ENCODE measurements at regions not wholly inside any gene's neighbourhood (a gene's known extent, or its start where the extent isn't known, plus 50 kb on each side); places are given as distances from the start of the nearest gene placed in this dataset.

DNA sequence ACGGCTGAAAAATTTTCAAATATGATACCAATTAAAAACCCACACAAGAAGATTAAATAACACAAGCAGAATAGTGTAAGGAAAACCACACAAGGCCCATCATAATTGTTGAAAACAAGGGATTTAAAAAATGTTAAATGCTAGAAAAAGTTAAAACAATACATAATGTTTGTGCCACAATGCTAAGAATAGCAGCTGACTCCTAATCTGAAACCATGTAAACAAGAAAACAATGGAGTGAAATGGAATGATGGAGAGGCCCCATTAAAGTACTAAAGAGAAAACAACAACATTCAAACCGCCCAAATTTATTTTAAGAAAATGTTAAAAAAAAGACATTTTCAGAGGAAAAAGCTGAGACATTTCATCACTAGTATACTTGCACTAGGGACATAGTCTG is 663.6 kb upstream of the NCAM2 start:
- Histone ChIP-seq H2AFZ (ENCODE audit: low read depth, low read length, poor library complexity, severe bottlenecking) (no peak overlapping the region), H3K9me2 (ENCODE audit: insufficient read depth) (no peaks in the 10 kb centered on the region), H3K27ac (ENCODE audit: low read depth, low read length) (no peak overlapping the region), H3K4me2 (ENCODE audit: low read length) (no peak overlapping the region), H3K27me3 (ENCODE audit: insufficient read depth, low read length) (no peaks in the 10 kb centered on the region), H3K4me3 (replicated peaks in 1 of 2; ENCODE audit: low read depth in 1 of 2, low read length in 2 of 2) (no peak overlapping the region), H3K9ac (ENCODE audit: low read length) (no peak overlapping the region), H3K4me1 (ENCODE audit: control insufficient read depth in 1 of 2, insufficient read depth in 2 of 2, low read length in 2 of 2) (no peaks in the 10 kb centered on the region), H4K20me1 (ENCODE audit: insufficient read depth) (no peaks in the 10 kb centered on the region), H3K79me2 (ENCODE audit: insufficient read depth, low read length) (no peaks in the 10 kb centered on the region), H3K36me3 (ENCODE audit: control insufficient read depth in 1 of 2, insufficient read depth in 2 of 2, low read length in 2 of 2) (no peaks in the 10 kb centered on the region), H3K9me3 (ENCODE audit: control insufficient read depth in 1 of 2, insufficient read depth in 1 of 2, low read depth in 1 of 2, low read length in 2 of 2) (peaks cover 10 to 12% of the 10 kb centered on the region in 2 experiments; a peak in 3 of 4 replicates)
- TF ChIP-seq, protein P1, sequence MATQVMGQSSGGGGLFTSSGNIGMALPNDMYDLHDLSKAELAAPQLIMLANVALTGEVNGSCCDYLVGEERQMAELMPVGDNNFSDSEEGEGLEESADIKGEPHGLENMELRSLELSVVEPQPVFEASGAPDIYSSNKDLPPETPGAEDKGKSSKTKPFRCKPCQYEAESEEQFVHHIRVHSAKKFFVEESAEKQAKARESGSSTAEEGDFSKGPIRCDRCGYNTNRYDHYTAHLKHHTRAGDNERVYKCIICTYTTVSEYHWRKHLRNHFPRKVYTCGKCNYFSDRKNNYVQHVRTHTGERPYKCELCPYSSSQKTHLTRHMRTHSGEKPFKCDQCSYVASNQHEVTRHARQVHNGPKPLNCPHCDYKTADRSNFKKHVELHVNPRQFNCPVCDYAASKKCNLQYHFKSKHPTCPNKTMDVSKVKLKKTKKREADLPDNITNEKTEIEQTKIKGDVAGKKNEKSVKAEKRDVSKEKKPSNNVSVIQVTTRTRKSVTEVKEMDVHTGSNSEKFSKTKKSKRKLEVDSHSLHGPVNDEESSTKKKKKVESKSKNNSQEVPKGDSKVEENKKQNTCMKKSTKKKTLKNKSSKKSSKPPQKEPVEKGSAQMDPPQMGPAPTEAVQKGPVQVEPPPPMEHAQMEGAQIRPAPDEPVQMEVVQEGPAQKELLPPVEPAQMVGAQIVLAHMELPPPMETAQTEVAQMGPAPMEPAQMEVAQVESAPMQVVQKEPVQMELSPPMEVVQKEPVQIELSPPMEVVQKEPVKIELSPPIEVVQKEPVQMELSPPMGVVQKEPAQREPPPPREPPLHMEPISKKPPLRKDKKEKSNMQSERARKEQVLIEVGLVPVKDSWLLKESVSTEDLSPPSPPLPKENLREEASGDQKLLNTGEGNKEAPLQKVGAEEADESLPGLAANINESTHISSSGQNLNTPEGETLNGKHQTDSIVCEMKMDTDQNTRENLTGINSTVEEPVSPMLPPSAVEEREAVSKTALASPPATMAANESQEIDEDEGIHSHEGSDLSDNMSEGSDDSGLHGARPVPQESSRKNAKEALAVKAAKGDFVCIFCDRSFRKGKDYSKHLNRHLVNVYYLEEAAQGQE (IDR thresholded peaks at IDR 0.05; ENCODE audit: low read depth) = no peak
- no peak for TF ChIP-seq FOSL1 (IDR thresholded peaks at IDR 0.05; ENCODE audit: low read depth)
- TF ChIP-seq, protein P2, sequence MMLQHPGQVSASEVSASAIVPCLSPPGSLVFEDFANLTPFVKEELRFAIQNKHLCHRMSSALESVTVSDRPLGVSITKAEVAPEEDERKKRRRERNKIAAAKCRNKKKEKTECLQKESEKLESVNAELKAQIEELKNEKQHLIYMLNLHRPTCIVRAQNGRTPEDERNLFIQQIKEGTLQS (IDR thresholded peaks at IDR 0.05) = no peak
- no peak for TF ChIP-seq CEBPB (IDR thresholded peaks at IDR 0.05; ENCODE audit: low read depth)
- no peak for TF ChIP-seq ZNF274 (IDR thresholded peaks at IDR 0.05; ENCODE audit: low read depth, low read length)
- no peak for TF ChIP-seq YY1 (IDR thresholded peaks at IDR 0.05; ENCODE audit: extremely low read depth, insufficient replicate concordance, low read depth, low read length)
- no peak for TF ChIP-seq EZH2phosphoT487 (IDR thresholded peaks at IDR 0.05; ENCODE audit: borderline replicate concordance)
- TF ChIP-seq RAD21 (IDR thresholded peaks at IDR 0.05; ENCODE audit: low read depth) = no peak
- TF ChIP-seq, protein P3, sequence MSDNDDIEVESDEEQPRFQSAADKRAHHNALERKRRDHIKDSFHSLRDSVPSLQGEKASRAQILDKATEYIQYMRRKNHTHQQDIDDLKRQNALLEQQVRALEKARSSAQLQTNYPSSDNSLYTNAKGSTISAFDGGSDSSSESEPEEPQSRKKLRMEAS (IDR thresholded peaks at IDR 0.05) = no peak
- intact Hi-C loops (cut with micrococcal nuclease) = no loop called here
- no TSS peak for BruUV-seq (replicated peaks)
- CTCF ChIA-PET = no interaction called here
- RAD21 ChIA-PET (ENCODE audit: low non-redundant PET in 1 of 2, low total read pairs in 2 of 2, uncharacterized antibody in 2 of 2, unreplicated experiment in 2 of 2) = no interaction called here
- DNase-seq (ENCODE audit: low read depth, low spot score) (no peak), ATAC-seq (no peak)
- POLR2A ChIA-PET = no interaction called here

Measured in HCT116 (cell line).